OCI-M1 (cell line): ENCODE measurements at regions not wholly inside any gene's neighbourhood (a gene's known extent, or its start where the extent isn't known, plus 50 kb on each side); places are given as distances from the start of the nearest gene placed in this dataset.

Experiments
- DNase-seq: peaks from one replicate; lab custom pipeline; 2025; lab: John Stamatoyannopoulos, UW

DNA sequence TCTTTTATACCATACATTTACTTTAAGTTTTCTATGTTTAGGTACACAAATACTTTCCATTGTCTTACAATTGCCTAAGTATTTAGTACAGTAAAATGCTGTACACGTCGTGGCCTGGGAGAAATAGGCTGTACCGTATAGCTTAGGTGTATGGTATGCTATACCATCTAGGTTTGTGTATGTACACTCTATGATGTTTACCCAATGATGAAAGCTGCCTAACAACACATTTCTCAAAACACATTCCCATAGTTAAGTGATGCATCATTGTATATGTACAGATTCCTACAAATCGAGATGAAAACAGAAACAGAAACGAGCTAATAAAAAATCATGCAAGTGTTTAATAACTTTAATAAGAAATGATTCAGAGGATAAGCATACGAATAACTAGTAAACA lies 51.6 kb downstream of the SPANXA2 start:
- DNase-seq, result no peak

DNA sequence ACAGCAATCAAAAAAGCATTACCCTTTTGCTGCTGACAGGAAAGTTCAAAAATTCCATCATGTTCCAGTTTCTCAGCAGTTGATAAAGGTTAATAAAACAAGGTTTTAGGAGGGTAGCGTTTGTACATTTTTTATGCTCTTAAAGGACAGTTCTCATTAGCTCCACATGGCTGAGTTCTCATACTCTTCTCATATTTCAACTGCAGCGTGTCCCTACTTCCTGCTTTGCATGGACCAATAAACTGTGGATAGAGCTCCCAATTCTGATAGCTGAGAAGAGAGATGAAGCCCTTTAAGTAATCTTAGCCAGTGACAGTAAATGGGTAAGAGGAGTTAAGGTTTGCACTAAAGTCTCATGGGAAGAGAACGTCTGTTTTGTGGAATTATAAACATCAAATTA lies 53.5 kb downstream of the SPANXA2 start:
- DNase-seq, result peak; percentile 17
